ENCODE measurements at regions not wholly inside any gene's neighbourhood (a gene's known extent, or its start where the extent isn't known, plus 50 kb on each side); places are given as distances from the start of the nearest gene placed in this dataset.

DNA sequence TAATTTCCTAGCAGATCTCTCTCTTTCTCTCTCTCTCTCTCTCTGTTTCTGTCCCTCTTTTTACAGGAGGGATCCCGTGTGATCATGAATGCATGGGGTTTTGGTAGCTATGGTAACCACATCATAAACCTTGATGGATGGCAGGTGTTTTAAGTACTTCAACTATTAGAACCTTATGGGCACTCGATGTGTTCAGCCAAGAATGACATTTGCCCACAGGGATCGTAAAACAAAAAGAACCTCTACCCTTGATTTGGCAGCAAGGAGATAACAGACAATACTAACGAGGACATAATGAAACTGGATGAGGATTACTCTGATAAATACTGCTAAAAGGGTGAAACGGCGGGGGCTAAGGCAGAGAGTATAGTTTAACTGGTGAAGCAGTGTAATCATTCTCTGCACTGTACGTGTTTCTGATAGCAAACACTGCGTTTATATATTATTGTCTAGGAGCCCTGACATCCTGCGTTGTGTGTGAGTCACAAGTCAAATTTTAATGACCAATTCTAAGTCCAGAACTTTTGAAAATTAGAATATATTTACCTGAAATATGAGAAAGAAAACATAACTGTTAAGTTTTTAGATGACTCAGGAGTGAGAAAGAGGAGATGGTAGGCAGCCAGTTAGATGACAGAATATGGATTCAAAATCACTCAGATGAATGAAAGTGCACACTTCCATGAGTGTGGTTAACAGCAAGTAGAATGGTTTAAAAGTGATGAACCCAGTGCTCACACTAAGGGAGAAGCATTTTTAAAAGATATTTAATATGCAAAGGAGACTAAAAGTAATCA lies 80.3 kb downstream of the OTOL1 start:
- H3K4me3 ChIP-seq (ENCODE audit: low read length) = no peak overlapping the region
- no peak for DNase-seq (ENCODE audit: low read depth)
- TF ChIP-seq, protein P1, sequence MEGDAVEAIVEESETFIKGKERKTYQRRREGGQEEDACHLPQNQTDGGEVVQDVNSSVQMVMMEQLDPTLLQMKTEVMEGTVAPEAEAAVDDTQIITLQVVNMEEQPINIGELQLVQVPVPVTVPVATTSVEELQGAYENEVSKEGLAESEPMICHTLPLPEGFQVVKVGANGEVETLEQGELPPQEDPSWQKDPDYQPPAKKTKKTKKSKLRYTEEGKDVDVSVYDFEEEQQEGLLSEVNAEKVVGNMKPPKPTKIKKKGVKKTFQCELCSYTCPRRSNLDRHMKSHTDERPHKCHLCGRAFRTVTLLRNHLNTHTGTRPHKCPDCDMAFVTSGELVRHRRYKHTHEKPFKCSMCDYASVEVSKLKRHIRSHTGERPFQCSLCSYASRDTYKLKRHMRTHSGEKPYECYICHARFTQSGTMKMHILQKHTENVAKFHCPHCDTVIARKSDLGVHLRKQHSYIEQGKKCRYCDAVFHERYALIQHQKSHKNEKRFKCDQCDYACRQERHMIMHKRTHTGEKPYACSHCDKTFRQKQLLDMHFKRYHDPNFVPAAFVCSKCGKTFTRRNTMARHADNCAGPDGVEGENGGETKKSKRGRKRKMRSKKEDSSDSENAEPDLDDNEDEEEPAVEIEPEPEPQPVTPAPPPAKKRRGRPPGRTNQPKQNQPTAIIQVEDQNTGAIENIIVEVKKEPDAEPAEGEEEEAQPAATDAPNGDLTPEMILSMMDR (conservative IDR thresholded peaks at IDR 0.05; ENCODE audit: low read depth, low read length) = no peak

DNA sequence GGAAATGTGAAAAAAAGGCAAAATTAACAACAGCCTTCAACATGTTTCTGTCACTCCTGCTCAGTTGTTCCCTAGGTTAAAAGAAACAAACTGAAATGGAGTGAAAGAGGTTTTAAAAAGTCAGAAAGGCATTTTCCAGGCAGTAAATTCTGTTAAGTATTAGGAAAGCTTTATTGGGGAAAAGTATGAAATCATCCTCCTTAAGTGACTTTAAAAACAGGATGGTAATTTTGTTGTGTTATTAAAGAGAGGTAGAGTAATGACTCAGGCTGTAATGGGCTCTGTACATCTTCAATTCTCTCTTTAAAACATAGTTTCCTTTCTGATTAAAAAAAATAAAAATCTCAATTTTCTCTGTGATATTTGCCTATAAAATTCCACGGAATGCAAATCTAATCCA lies 81.1 kb downstream of the OTOL1 start:
- TF ChIP-seq, protein P1 (conservative IDR thresholded peaks at IDR 0.05; ENCODE audit: low read depth, low read length) = no peak
- DNase-seq (ENCODE audit: low read depth) = no peak

DNA sequence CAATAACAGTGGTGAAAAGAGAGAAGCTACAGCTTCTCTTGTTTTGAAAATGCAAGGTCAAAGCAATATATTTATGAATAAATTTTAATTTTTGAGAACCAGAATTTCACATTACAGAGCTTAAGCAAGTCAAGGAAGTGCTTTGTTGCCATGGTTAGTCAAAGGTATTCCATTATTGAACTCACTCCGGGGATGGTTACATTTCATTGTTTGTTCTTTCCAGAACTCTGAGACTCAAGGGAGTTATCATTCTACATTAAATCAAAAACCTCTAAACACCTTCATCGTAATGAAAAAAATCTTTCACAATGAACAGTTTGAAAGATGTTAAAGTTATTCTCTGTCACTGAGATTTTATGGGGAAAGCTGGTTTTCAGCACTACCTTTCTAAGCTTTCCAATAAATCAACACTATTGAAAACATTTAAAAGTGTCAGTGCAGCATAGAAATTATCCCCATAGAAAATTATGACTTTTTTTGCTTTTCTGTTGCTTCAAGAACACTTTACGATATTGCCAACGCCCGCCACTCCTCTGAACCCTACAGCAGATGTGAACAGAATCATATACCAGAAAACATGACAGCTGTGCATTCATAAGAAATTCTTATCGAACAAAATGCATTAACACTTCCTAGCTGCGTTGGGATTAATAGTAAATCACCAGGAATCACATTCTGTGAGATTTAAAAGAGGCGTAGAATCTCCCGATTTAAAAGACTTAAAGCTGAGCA lies 83.0 kb downstream of the OTOL1 start:
- TF ChIP-seq, protein P1 (conservative IDR thresholded peaks at IDR 0.05; ENCODE audit: low read depth, low read length) = no peak
- no peak for DNase-seq (ENCODE audit: low read depth)
- no peak overlapping the region for H3K4me3 ChIP-seq (ENCODE audit: low read length)

More for the DNA sequence above, 81.1 kb downstream of the OTOL1 start:
- no peak overlapping the region for H3K4me3 ChIP-seq (ENCODE audit: low read length)

DNA sequence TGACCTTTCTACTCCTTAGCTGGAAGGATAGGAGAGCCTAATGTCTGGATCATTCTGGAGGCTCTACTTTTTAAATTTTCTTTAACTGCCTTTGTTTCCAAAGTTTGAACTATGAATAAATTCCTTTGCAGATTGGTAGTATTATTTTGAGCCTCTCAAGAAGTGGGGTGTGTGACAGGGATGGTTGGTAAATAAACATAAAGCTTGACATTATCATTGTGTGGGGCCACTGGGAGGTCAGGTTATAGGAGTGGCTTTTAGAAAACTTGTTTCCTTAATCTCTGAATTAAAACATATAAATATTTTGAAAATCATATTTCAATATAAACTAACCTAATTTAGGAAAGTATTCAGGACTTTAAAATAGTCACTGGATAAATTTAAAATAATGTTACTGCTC lies 89.3 kb downstream of the OTOL1 start:
- DNase-seq (ENCODE audit: low read depth) = no peak
- H3K4me3 ChIP-seq (ENCODE audit: low read length) = no peak overlapping the region
- TF ChIP-seq, protein P1 (conservative IDR thresholded peaks at IDR 0.05; ENCODE audit: low read depth, low read length) = no peak

DNA sequence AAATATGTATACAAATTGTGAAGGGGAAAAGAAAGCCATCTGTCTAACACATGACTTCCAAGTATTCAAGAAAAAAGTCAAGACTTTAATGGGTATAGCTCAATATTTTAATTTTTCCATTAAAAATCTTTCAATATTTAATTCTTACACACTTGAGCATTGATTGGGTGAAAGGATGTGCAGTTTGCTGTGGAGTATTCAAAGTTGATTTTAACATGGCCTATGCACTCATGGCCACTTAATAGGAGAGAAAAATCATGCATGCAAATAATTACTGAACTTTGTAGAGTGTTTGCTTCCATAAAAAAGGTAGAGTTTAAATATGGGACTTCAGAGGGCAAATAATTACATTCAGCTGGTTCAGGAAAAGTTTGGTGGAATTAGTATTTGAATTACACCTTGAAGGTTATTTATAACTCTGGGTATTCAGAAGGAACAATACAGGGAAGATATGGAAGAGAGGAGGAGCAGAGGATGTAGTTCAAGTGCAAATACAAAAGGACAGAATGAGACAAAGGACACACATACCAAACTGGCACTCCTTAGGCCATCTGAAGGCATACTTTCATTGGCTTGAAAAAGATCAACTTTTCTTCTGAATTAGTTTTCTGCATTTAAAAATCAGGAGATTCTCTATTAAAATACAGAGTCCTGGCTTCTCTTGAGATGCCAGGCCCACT lies 90.1 kb downstream of the OTOL1 start:
- TF ChIP-seq, protein P1 (conservative IDR thresholded peaks at IDR 0.05; ENCODE audit: low read depth, low read length) = no peak
- DNase-seq (ENCODE audit: low read depth) = no peak
- H3K4me3 ChIP-seq (ENCODE audit: low read length) = no peak overlapping the region

DNA sequence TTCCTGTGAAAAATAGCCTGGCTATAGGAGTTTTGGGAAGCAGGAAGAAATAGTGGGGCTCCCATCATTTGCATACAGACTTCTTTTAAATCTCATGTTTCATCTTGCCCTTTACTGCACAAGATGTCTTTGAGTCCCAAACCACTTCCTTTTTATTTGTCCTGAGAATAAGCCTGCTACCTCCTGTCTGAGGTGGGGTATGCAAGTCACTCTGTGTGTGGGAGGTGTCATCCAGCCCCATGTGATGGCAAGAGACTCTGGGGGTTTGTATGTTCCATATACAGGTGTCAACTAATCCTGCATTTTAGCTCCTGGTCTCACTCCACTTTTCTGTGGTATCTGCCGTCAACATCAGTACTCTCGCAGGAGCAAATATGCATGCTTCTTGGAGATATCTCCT lies 102.0 kb downstream of the OTOL1 start:
- TF ChIP-seq, protein P1 (conservative IDR thresholded peaks at IDR 0.05; ENCODE audit: low read depth, low read length) = no peak
- no peak overlapping the region for H3K4me3 ChIP-seq (ENCODE audit: low read length)
- DNase-seq (ENCODE audit: low read depth) = no peak
